HG03442 (cell line): ENCODE measurements at regions not wholly inside any gene's neighbourhood (a gene's known extent, or its start where the extent isn't known, plus 50 kb on each side); places are given as distances from the start of the nearest gene placed in this dataset.

ENCODE experiments used
- ATAC-seq: cut with Tn5 transposase; IDR thresholded peaks from one replicate; pipeline ENCODE4 v1.9.1; 2021; ENCODE audit warnings: mild to moderate bottlenecking, moderate library complexity; ENCODE audit not compliant: unreplicated experiment

- ATAC-seq, result no peak
Measured at GRCh38 chr11:127385071-127385470, 384.5 kb upstream of the KIRREL3 start.

DNA sequence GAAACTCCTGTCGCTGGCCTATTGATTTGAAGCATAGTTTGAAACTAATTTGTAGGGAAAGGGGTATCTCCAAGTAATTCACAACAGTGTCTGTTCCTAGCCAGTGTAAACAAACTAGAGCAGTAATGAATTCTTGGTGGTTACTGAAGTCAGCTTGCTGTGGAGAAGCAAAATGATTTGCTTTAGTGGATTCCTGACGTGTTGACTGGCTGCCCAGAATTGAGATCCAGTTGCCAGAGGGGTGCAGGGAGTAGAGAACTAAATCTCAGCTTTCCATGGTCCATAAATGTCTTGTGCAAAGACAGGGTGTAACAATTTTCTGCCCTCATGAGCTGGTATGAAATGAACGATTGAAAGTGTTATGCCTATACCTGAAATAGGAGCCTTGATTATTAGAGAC is 382.5 kb upstream of the KIRREL3 start:
- ATAC-seq, result no peak

DNA sequence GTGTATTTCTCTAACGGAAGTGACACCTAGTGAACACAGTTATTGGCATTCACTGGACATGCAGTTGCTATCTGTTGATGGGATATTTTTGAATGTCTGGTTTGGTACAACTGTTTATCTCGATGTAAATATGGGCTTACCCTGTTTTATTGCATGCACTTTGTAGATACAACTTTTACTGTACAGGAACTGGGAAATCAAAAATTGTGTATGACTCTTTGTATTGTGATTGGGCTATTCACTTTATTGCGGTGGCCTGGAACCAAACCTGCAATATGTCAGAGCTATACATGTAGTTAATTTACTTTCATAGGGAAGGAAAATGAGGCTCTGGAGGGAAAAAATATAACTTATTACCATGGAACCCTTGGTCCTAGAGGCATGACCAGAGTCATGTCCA is 380.7 kb upstream of the KIRREL3 start:
- ATAC-seq, result no peak

DNA sequence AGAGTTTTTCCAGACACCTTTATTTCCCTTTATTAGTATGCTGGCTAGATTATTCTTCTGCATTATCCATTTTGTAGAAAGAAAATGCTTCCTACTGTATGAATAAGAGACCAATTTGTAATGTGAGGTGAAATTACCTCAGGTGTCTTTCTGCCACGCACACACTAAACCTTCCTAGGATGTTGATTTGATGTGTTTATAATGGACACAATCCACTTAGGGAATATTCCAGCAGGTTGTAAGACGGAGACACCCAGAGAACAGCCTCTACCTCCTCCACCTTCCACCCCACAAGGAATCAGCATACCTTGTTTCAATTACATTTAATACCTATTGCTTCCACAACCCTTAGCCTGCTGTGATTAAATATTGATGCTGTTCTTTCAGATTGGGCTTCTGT is 379.1 kb upstream of the KIRREL3 start:
- ATAC-seq, result no peak

- no peak for ATAC-seq
Measured at GRCh38 chr11:127376301-127376700, 375.7 kb upstream of the KIRREL3 start.

DNA sequence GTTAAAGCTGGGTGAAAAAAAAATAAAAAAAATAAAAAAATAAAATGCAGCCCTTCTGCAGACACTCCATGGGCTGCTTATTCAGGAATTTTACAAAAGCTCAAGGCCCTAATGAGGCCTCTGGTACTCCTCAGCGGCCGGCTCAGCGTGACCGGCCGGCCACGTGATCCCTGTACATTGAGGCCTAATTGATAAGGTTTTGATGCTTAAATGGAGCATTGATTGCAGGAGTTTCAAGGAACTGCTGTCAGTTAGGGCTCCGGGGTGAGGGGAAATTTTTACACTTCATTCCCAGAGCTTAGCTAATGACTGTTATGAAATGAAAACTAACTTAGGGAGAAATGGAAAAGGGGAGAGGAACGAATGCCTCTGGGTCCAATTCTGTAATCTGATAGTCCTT is 368.8 kb upstream of the KIRREL3 start:
- ATAC-seq, result no peak

DNA sequence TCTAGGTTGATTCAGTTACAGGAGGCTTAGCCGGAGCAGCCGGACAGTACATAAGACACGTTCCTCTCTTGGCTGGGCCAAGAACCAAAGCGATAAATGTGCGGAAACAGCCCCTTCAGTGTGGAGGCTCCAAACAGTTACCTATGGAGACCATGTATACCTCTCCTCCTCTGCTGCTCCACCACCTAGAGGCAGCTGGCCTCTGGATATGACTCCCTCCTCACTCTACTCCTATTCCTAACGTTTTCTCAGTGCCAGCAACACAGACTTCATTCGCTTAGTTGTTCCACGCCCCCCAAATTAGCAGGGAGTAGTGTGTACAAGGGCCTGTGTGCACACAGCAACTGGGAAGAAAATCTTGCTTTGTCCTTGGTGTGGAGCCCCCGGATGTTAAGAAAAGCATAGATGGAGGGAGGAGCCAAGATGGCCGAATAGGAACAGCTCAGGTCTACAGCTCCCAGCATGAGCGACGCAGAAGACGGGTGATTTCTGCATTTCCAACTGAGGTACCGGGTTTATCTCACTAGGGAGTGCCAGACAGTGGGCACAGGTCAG is 362.3 kb upstream of the KIRREL3 start:
- no peak for ATAC-seq

DNA sequence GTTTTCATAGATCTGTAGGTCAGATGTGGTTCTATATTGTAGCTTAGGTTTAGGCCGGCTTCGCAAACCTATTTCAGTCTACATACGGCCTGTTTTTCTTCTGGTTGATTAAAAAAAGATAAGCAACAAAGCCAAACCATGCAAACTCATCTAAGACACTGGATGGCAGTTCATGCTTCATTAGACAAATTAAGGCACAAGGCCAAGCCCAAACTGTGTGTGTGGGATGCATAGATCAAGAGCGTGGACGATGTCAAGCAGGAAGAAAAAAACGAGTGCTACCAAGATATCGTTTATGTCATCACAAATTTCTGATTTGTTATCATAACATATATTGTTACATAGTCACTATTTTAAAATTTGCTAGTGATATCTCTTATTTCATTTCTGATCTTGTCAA is 357.6 kb upstream of the KIRREL3 start:
- ATAC-seq, result no peak

- ATAC-seq, result no peak
Measured at GRCh38 chr11:127350476-127350875, 349.9 kb upstream of the KIRREL3 start.

- ATAC-seq, result no peak
Measured at GRCh38 chr11:127345819-127346459, 345.4 kb upstream of the KIRREL3 start.

GRCh38 chr11:127340438-127340837 is 339.9 kb upstream of the KIRREL3 start:
- ATAC-seq, result no peak

GRCh38 chr11:127339376-127339775 is 338.8 kb upstream of the KIRREL3 start:
- no peak for ATAC-seq

DNA sequence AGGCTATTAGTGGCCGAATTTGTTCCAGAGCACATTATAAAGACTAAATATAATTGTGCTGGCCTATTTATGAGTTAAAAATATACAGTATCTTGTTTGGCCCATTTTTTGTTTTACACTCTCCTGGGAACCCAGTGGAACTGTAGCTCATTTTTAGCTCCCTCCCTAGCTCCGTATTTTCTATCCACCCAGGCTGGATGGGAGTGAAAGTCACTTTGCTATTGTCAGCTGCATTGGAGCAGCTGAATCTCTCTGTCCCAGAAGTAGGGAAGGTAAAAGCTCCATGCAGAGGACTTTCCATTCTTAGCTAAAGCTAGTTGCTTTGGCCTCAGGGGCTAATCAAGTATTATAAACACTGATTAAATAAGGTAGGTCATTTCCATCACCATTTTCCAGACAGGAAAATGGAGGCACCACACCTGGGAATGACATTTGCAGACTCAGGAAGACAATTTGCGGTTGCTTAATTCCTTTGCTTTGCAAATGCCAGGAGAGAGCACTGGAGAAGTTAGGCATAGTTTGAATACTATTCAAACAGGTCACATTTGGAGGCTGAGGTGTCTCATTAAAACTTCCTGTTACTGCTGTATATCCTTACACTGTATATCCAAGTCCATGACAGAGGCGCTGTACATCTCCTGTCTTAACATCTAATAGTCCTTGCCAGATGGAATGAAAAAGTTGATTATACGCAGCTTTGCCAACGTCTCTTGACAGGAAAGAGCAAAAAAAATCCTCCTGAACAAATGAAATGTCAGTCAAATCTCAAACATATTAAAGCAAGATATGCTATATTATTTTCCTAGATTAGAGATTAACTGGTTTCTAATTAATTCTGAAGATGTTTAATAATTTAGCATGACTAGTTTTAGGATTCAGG is 338.1 kb upstream of the KIRREL3 start:
- no peak for ATAC-seq

GRCh38 chr11:127334466-127334865 is 333.9 kb upstream of the KIRREL3 start:
- ATAC-seq, result no peak

GRCh38 chr11:127332896-127333295 is 332.3 kb upstream of the KIRREL3 start:
- ATAC-seq, result no peak

GRCh38 chr11:127330044-127330443 is 329.5 kb upstream of the KIRREL3 start:
- no peak for ATAC-seq

GRCh38 chr11:127308291-127308690 is 307.7 kb upstream of the KIRREL3 start:
- no peak for ATAC-seq

- ATAC-seq, result no peak
Measured at GRCh38 chr11:127307700-127308099, 307.1 kb upstream of the KIRREL3 start.

DNA sequence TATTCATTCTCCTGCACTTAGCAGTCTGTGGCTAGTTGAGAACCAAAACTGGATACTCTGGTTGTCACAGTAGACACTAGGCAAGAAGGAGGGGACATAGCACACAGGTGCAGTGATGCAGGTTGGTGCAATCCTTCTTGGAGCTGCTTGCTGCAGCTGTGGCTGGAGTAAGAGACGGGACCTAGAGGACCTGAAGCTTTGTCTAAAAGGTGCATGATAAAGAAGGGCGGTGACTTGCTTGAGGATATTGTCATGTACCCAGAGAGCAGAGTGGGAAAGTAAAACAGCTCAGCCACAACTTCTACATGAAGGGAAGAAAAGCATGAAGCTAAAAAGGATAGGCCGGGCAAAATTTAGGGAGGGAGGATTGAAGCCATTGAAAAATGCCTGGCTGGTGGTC is 304.1 kb upstream of the KIRREL3 start:
- no peak for ATAC-seq

DNA sequence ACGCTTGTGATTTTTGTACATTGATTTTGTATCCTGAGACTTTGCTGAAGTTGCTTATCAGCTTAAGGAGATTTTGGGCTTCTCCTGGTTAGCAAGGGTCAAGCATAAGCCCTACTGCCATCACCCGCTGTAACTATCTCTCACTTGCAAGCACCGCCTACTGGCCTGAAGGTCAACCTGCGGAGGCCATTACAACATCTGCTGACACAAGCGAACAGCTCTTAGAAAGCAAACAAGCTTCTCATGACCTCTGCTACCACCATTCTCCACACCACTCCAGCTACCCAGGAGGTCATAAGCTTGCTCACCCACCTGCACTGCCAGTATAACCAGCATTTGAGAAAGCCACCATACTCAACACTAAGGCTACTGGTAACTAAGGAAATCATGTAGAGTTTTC is 288.4 kb upstream of the KIRREL3 start:
- no peak for ATAC-seq

DNA sequence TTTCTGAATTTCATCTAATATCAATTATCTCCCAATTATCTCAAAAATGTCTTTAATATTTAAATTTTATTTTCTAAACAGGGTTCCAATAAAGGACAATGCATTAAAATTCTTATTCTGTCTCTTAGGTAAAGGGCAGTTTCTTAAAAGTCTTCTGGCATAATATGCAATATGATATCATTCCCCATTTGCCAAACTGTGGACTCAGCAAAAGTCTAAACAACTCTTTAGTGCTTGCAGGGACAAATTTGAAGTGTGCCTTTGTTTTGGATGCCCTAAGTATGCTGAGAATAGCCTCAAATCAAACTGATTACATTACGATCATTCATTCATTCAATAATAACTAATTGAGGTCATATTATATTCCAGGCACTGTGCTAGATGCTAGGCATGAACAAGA is 281.0 kb upstream of the KIRREL3 start:
- ATAC-seq, result no peak

DNA sequence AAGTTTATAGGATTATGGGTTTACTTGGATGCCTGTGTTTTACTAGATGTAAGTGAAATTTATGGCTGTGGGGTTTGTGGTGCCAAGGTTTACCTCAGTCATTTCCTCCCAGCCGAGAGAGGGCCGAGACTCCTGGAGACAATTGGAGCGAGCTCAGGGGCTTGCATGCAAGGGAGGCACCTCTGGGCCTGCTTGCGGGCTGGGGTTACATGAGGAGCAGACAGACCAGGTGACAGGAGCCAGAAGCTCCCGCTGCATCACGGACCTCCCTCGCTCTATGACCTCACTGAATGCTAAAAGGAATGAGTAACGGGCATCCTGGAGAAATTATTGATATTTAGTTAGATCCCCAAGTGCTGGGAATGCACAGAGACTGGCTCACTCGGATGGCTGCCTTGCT is 275.2 kb upstream of the KIRREL3 start:
- ATAC-seq, result no peak
